ENCODE measurements at regions not wholly inside any gene's neighbourhood (a gene's known extent, or its start where the extent isn't known, plus 50 kb on each side); places are given as distances from the start of the nearest gene placed in this dataset.

DNA sequence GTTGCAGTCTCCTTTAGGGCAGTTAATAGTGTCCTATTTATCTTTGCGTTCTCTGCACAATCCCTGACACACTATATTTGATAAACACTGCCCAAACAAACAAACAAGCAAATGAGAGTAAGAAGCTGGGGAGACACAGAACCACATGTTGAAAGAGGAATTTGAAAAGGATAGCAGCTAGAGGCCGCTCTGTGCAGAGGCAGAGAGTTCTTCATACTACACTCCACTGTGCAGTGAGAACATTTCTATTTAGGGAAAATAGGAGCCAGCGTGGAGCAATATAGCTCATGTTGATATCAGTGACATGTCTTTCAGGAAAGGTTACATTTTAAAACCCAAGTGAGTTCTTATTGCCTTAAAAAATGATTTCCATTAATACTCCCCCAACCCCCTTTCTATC is 140.3 kb upstream of the SEL1L start:
- DNase-seq: no peak

DNA sequence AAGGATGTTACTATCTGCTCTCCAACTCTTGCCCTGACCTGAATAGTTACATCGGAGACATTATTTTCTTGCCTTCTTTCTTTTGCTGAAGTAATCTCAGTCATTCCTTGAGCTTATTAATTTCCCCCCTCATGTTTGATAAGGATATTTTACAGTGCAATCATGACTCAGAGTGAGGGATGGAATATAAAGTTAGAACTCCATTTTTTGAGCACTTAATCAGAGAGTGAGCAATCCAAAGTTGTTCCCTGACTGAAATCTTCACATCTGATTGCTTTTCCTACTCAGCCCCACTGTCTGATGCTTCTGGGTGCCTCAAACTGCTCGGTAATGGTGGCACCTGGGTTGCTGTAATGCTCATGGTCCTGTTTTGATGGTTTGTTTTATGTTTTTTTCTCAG is 142.7 kb upstream of the SEL1L start:
- DNase-seq: no peak

DNA sequence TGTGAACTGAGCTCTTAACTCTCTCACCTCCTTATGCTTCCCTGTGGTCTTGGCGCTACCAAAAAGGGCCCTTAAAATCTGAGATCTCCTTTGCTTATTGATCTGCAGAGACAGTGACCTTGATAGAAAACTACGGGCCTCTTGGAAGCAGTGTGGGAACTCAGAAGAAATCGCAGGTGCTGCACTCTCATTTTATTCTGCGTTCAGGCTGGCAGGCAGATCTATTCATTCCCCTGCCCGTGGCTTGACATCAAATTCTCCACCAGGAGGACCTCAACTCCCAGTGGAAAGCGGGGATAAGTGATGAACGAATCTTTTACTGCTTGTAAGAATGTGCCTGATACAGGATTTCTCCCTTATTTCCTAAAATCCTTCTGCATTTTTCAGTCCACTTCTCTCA is 143.2 kb upstream of the SEL1L start:
- DNase-seq: no peak

DNA sequence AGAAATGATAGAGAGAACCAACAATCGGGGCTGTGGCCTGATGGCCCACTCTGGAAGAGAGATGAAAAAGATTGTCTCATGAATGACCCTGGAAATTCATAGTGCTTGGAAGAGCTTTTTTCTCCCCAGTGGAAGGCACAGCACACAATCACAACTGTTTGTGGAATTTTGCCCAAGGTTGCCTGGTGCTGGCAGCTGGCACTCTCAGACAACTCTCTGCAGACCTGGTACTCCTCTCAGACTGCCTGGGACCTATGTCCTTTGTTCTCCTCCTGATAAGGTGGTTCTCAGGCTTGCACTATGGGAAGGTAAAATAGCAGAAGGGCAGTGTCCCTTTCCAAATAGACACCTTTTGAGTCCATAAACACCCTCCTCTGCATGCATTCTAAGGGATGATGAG is 144.1 kb upstream of the SEL1L start:
- no peak for DNase-seq

DNA sequence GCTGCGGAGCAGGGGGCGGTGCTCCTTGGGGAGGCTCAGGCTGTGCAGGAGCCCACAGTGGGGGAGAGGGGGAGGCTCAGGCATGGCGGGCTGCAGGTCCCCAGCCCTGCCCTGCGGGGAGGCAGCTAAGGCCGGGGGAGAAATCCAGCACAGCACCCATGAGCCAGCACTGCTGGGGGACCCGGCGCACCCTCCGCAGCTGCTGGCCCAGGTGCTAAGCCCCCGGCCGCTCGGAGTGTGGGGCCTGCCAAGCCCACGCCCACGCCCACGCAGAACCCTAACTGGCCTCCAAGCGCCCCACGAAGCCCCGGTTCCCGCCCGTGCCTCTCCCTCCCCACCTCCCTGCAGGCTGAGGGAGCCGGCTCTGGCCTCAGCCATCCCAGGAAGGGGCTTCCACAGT is 145.6 kb upstream of the SEL1L start:
- DNase-seq: no peak

DNA sequence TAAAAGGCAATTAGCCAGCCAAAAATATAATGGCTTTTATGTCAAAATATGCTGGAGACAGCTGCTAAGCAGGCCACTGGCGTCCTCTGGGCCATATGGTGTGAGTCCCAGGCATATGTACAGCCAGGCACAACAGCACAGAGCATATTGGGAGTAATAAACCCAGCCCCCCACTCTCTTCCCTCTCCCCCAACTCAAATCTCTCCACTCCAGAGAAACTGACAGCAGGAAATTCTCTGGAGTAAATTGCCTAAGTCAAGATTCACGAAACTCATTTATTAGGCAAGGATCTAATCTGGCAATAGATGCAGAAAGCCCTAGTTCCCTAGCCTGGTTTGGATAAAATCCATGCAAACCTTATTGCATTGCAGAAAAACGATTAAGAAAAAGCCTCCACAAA is 147.9 kb upstream of the SEL1L start:
- DNase-seq: no peak

DNA sequence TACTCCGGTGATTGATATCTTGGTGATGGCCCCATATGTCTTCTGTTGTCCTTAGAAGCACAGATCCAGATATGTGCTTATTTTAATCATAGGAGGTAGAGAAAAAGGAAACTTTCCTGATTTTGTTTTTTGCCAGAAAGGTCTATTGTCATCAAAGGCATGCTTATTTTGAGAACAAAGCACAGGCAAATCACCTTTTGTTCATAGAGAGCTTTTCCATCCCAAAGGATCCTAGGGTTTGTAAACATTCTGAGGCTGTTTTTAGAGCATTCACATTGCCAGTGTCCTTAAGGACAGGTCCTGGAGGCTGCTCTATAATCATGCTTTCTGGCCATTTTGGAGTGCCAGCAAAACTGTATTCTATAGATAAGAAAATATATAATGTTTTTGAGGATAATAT is 148.5 kb upstream of the SEL1L start:
- no peak for DNase-seq

DNA sequence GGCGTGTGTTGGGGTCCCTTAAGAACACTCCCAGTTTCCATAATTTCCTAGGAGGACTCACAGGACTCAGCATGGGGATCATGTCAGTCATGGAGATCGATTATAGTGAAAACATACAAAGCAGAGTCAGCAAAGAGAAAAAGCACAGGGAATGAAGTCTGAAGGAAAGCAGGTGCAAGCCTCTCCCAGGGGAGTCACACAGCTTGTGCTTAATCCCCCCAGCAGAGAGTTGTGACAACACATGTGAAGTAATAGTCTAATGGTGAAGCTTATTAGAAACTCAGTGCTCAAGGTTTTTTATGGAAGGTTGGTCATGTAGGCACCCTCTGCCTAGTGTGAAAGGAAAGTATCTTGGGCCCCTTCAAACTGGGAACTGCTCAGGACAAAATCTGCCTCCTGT is 149.0 kb upstream of the SEL1L start:
- DNase-seq: no peak

DNA sequence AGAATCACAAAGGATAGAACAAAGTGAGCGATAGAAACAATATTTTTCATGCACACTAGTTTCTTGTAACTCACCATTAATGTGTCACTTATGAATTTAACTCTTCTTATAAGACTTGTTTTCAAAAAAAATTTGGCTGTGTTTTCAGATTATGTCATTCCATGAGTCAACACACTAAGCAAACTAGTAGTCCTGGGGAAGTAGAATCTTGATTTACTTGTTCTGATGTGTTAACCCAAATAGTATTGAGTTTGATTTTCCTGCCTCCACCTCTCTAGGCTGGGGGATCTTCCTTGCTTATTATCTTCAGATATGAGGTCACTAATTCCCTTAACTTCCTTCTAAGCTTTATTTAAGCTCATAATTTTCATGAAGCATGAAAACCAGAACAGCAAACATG is 151.0 kb upstream of the SEL1L start:
- no peak for DNase-seq

DNA sequence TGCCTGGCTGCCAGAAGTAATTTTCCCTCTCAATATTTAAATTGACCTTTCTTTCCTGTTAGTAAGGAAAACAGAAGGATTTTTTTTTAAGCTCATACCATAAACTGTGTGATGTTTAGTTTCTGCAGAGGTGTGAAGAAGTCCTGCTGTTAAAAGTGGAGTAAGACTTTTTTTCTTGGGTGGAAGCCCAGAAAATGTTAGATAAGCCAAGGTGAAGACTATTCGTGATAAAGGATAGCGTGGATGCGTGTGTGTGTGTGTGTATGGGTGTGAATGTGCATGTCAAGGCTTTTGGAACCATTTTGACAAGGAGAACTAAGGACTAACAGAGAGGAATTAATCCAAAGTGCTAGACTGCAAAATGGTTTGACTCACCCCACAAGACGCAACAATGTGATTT is 152.9 kb upstream of the SEL1L start:
- DNase-seq: no peak

DNA sequence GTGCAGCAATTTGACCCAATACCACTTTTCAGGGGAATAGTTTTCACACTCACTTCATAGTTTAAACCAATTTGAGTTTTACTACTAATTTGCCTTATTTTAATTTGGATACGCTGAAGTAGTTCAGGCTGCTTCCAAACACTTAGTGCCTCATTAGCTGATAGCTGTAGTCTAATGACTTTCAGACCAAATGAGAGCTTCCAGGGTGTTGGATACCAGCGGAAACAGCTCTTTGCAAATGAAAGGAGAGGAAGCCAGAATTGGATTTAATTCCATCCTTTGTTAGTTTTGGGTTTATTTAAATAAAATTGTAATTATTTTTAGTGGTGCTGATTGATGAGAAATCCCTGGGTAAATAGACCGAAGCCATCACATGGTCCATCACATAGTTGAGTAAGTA is 158.3 kb upstream of the SEL1L start:
- DNase-seq: no peak

DNA sequence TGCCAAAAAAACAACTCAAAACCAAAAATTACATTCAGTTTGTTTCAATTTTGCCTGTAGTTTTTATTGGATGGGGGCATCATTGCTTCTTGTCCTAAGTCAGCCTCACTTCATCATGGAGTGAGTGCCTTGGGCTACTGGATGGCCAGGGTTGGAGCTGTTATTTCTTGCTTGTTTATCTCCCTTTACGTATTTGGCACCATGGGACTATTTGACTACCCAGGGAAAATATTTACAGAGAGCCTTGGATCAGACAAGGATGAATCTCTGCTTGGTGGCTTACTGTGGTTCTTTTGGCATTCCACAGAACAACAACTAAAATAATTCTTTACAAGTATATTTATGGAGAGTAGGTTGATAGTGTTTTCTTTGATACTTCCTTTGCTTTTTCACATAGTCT is 160.8 kb upstream of the SEL1L start:
- no peak for DNase-seq

DNA sequence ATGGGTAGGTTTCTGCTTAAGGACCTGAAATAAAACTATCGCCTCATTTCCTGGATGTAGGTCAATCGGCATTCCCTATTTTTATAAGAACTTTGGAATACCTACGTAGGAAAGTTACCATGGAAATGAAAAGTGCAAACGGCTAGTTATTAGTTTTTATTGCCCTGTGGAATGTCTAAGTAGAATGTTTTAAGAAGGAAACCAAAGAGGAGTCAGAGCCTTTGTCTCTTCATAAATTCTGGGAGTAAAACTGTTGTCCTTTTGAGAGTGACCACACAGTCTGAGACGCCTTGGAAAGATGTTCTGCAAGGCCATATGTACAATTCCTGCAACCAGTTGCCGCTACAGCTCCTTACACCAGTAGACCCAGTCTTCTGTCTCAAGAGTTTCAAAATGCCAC is 176.0 kb upstream of the SEL1L start:
- DNase-seq: no peak

DNA sequence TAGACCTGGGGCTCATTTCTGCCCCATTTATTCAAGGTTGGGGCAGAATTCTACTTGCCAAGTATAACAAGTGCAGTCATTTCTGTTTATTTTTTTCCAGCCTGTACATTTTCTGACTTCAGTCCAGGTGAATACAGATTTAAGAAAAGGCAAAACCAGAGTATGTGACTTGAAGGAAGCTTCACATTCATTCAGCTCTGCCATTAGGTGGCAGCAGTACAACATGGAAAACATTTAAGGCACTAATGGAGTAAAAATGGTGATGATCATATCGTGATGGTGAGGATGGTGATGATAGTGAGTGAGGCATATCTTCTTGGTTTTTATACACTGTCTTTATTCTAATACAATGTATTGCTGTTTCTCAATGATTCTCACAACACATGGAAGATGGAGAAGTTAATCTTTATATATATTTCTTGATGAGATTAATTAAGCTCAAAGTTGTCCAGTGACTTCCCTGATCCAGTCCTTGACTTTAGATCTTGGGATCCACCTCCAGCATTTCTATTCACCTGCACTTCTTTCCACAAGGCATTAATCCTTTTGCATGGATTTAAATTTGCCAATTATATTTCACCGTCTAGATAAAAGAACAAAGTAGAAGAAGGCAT is 176.7 kb upstream of the SEL1L start:
- no peak for DNase-seq

DNA sequence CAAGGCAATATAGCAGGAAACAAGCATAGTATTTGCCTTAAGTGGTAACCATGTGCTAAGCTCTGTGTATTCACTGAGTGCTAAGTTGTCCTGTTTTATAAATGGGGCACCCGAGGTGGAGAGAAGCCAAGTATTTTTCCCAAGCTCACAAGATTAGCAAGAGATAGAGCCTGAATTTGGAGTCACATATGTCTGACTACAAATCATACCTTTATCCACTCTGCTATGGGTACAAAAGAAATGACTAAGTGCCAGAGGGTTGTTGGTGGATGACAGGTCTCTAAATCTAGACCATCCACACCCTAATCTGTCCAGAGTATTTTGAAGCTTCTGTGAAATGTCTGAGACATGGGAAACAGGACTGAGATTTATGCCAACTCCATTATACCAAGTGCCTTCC is 182.1 kb upstream of the SEL1L start:
- DNase-seq: no peak

DNA sequence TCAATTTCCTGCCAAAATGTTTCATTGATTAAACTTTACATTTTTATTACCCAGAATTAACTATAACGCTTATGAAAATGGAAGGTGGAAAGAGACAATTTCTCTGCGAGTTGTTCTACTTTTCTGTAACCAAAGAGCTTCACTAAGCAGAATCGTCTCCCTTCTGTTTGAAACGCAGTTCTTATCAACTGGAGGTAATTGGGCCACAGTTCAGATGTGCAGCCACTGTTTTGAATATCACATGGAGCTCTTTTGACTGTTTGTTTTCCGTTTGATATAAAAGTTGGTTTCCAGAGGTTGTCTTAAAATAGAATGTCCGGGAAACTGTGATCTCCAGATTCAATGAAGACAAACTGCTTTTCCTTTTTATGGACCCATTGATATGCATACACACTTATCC is 183.3 kb upstream of the SEL1L start:
- DNase-seq: no peak

DNA sequence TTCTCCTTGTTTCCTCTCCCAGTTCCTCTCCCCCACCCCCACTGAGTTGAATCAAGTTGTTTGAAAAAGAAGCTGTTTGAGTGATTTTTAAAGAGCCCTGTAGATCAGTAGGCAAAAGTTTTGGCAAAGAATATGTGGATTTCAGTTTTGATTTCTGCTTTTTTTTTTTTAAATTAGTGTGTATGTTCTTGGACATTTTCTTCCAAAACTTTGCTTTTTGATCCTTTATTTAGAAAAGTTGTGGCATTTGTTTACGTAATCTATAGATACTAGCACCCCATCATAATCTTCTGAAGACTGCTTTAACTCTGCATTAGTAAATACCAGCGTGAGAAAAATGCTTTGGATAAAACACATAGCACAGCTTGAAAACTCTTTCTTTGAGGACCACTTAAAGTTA is 190.3 kb upstream of the SEL1L start:
- DNase-seq: no peak

DNA sequence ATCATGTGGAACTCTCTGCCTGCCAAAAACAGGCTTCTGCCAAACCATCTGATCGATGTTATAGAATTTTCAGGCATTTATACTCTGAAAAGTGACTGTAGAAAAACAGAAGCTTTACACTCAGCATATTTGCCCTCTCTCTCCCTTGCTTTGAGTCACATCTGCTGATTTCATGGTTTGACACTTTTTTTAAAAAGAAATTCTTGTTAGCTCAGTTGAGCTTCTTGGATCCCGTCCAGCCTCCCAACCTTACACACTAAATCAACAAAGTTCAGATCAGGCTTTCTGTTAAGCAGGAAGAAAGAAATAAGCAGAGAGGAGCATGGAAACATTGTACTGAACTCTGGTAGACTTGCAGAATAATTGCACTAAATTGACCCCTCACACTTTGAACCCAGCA is 193.6 kb upstream of the SEL1L start:
- no peak for DNase-seq

DNA sequence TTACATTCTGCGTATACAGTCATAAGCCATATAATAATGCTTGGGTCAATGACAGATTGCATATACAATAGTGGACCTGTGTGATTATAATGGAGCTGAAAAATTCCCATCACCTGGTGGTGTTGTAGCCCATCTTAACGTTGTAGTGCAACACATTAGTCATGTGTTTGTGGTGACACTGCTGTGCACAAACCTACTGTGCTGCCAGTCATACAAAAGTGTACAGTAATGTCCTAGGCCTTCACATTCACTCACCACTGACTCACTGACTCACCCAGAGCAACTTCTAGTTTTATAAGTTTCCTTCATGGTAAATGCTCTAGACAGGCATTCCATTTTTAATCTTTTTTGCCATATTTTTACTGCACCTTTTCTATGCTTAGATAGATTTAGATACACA is 194.8 kb upstream of the SEL1L start:
- DNase-seq: no peak

DNA sequence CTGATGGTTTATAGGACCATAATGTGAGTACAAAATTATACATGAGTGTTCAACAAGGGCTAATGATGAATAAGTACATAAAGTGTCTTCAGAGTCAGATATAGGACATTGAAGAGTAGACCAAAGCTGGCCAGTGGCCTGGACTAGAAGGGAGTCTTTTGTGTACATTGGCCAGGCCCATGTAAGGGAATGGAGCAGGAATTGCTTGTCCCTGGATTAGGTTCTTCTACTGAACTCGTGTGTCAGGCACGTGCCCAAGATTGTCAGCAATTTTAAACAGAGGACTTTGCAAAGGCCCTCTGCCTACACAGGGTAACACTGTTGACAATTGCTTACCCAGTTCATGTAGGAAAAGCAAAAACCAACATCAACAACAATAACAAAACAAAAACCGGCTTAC is 196.0 kb upstream of the SEL1L start:
- no peak for DNase-seq

DNA sequence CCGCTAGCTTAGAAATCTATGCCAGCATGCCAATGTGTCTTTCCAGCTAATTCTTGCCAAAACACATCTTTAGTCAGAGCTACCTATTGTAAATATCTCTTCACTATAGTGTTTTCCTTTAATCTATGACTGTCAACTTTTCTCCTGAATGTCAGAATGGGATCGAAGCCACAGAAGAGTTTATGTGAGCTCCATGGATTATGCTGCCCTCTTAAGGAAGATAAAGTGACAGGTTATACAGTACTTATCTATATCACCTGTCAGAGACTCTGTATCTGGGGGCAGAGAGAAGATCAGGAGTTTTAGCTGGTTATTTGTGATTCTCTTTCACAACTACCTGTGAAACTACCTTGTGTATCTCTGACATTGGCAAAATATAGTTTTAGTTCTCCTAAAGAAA is 204.3 kb upstream of the SEL1L start:
- DNase-seq: no peak

DNA sequence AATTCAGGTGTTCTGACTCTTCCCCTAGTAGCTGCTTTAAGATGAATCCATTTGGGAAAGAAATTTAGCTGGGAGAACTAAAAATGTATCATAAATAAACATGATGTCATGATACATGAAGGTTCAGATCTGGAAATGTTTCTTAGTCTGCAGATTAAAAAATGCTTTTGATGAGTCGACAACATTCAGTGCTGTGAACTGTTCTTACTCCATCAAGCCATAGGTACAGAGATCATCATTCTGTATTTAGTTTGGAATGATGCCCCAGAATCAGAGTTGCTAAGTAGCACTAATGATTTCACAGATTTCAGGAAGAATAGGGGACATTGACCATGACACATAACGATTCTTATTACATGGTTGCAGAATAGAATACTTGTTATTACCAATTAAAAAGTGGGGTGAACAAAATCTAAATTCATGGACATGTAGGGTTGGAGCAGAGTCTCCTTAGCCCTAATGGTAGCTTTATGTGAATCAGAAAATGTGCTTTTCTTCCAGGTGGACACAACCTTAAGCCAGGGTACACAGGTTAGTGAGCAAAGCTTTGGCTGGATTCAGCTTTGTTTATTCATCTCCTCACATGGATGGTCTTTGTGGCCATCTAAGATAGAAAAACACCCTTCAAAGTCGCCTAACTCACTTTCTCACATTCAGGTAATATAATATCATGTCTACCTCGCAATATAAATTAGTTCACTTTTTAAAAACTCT is 205.4 kb upstream of the SEL1L start:
- no peak for DNase-seq

DNA sequence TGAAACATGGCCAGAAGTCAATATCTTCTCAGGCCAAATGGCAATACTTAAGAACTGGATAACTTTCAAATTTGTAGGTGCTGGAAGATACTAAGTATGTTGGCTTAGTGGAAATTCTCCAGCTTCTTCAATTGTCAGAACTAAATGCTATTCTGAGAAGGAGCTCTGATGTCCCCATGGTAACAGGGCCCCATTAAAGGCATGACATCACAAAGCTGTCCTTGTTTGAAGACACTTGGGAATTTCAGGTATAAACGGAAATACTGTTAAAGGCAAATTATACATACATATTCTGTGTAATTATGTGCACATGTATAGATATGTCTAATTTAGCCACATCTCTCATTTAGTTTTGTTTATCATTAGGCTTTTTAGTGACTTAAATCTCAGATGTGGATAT is 210.0 kb upstream of the SEL1L start:
- no peak for DNase-seq

DNA sequence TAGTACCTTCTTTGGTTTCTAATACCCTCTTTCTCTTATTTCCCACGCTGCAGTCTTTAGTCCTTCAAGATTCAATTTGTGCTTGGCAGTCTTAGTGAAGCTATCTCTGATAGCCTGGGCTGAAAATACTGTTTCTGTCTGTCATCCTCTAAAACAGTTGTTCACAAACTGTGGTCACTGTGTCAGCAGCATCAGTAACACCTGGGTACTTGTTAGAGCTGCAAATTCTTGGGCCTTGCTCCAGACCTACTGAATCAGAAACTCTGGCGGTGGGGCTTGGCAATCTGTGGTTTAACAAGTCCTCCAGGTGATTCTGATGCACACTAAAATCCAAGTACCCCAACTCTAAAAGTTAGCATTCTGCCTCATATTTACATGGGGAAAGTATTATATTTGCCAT is 217.5 kb upstream of the SEL1L start:
- no peak for DNase-seq

DNA sequence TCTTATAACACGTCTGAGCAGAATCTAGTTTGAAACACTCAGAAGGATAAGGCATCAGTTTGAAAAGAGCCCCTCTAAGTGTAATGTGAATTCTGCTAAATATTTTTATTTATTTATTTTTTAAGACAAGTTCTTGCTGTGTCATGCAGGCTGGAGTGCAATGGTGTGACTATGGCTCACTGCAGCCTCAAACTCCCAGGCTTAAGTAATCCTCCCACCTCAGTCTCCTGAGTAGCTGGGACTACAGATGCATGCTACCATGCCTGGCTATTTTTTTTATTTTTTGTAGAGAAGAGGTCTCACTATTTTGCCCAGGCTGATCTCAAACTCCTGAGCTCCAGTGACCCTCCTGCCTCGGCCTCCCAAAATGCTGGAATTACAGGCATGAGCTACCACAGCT is 225.9 kb upstream of the SEL1L start:
- DNase-seq: no peak

Measured in NCI-H1417 treated with DMSO at 0.1 percent for 48 hours (cell line).